ENCODE measurements at regions not wholly inside any gene's neighbourhood (a gene's known extent, or its start where the extent isn't known, plus 50 kb on each side); places are given as distances from the start of the nearest gene placed in this dataset.

GRCh38 chr5:79851391-79851863 lies 139.6 kb downstream of the MTX3 start:
- H2AFZ ChIP-seq (ENCODE audit: low read length): no peak overlapping the region
- BruUV-seq (replicated peaks): no TSS peak
- no peak overlapping the region for H3K4me2 ChIP-seq (ENCODE audit: low read length)
- H4K20me1 ChIP-seq (ENCODE audit: insufficient read depth, low read length): no peaks in the 10 kb centered on the region
- H3K9me2 ChIP-seq (ENCODE audit: insufficient read depth, low read length): no peaks in the 10 kb centered on the region
- no peak overlapping the region for H3K4me3 ChIP-seq (ENCODE audit: low read depth, low read length, poor library complexity, severe bottlenecking)
- POLR2A ChIA-PET: no interaction called here
- no peaks in the 10 kb centered on the region for H3K79me2 ChIP-seq (ENCODE audit: insufficient read depth, low read depth, low read length)
- intact Hi-C loops (cut with micrococcal nuclease; ENCODE audit: unreplicated experiment): no loop called here
- TF ChIP-seq EZH2phosphoT487 (IDR thresholded peaks at IDR 0.05; ENCODE audit: borderline replicate concordance, low read depth, low read length) (no peak), CTCF (conservative IDR thresholded peaks at IDR 0.05; ENCODE audit: low read length) (no peak)
- H3K4me1 ChIP-seq (ENCODE audit: insufficient read depth, low read length, poor library complexity, severe bottlenecking): no peaks in the 10 kb centered on the region
- no peaks in the 10 kb centered on the region for H3K36me3 ChIP-seq (ENCODE audit: insufficient read depth, low read length)
- H3K9me3 ChIP-seq (ENCODE audit: low read length): no peaks in the 10 kb centered on the region
- DNase-seq (ENCODE audit: low spot score): no peak
- CTCF ChIA-PET (ENCODE audit: unreplicated experiment): no interaction called here
- H3K27ac ChIP-seq (ENCODE audit: low read depth, low read length, poor library complexity, severe bottlenecking): no peak overlapping the region

GRCh38 chr5:79850941-79851340 lies 140.1 kb downstream of the MTX3 start:
- no peak for TF ChIP-seq EZH2phosphoT487 (IDR thresholded peaks at IDR 0.05; ENCODE audit: borderline replicate concordance, low read depth, low read length)
- TF ChIP-seq CTCF (conservative IDR thresholded peaks at IDR 0.05; ENCODE audit: low read length): no peak
- Histone ChIP-seq H3K4me2 (ENCODE audit: low read length) (no peak overlapping the region), H3K27ac (ENCODE audit: low read depth, low read length, poor library complexity, severe bottlenecking) (no peak overlapping the region), H3K79me2 (ENCODE audit: insufficient read depth, low read depth, low read length) (no peaks in the 10 kb centered on the region), H3K36me3 (ENCODE audit: insufficient read depth, low read length) (no peaks in the 10 kb centered on the region), H3K9me3 (ENCODE audit: low read length) (no peaks in the 10 kb centered on the region), H3K4me3 (ENCODE audit: low read depth, low read length, poor library complexity, severe bottlenecking) (no peak overlapping the region), H3K9me2 (ENCODE audit: insufficient read depth, low read length) (no peaks in the 10 kb centered on the region), H3K4me1 (ENCODE audit: insufficient read depth, low read length, poor library complexity, severe bottlenecking) (no peaks in the 10 kb centered on the region), H4K20me1 (ENCODE audit: insufficient read depth, low read length) (no peaks in the 10 kb centered on the region), H2AFZ (ENCODE audit: low read length) (no peak overlapping the region)
- no TSS peak for BruUV-seq (replicated peaks)
- no peak for DNase-seq (ENCODE audit: low spot score)
- intact Hi-C loops (cut with micrococcal nuclease; ENCODE audit: unreplicated experiment): no loop called here
- ChIA-PET POLR2A (no interaction called here), CTCF (ENCODE audit: unreplicated experiment) (no interaction called here)

GRCh38 chr5:79850316-79850822 lies 140.7 kb downstream of the MTX3 start:
- ChIA-PET CTCF (ENCODE audit: unreplicated experiment) (interaction anchor here (1.0 kb wide), 1 partner anchor 14 kb away, joined by 3 read pairs; no protein-coding TSS in a partner anchor), POLR2A (no interaction called here)
- TF ChIP-seq CTCF (conservative IDR thresholded peaks at IDR 0.05; ENCODE audit: low read length) (no peak), EZH2phosphoT487 (IDR thresholded peaks at IDR 0.05; ENCODE audit: borderline replicate concordance, low read depth, low read length) (no peak)
- H3K4me2 ChIP-seq (ENCODE audit: low read length): no peak overlapping the region
- no peaks in the 10 kb centered on the region for H3K79me2 ChIP-seq (ENCODE audit: insufficient read depth, low read depth, low read length)
- H3K27ac ChIP-seq (ENCODE audit: low read depth, low read length, poor library complexity, severe bottlenecking): no peak overlapping the region
- no peaks in the 10 kb centered on the region for H3K4me1 ChIP-seq (ENCODE audit: insufficient read depth, low read length, poor library complexity, severe bottlenecking)
- no peak overlapping the region for H3K4me3 ChIP-seq (ENCODE audit: low read depth, low read length, poor library complexity, severe bottlenecking)
- intact Hi-C loops (cut with micrococcal nuclease; ENCODE audit: unreplicated experiment): no loop called here
- H4K20me1 ChIP-seq (ENCODE audit: insufficient read depth, low read length): no peaks in the 10 kb centered on the region
- H2AFZ ChIP-seq (ENCODE audit: low read length): no peak overlapping the region
- no TSS peak for BruUV-seq (replicated peaks)
- DNase-seq (ENCODE audit: low spot score): no peak
- H3K9me2 ChIP-seq (ENCODE audit: insufficient read depth, low read length): no peaks in the 10 kb centered on the region
- no peaks in the 10 kb centered on the region for H3K9me3 ChIP-seq (ENCODE audit: low read length)
- H3K36me3 ChIP-seq (ENCODE audit: insufficient read depth, low read length): no peaks in the 10 kb centered on the region

Measured in OCI-LY7 (cell line).